ENCODE measurements at regions not wholly inside any gene's neighbourhood (a gene's known extent, or its start where the extent isn't known, plus 50 kb on each side); places are given as distances from the start of the nearest gene placed in this dataset.

- no peak for TF ChIP-seq EZH2 (IDR thresholded peaks at IDR 0.05; ENCODE audit: low read depth, unreplicated experiment)
- no peak for TF ChIP-seq REST (IDR thresholded peaks at IDR 0.05; ENCODE audit: unreplicated experiment)
- TF ChIP-seq CTCF (conservative IDR thresholded peaks at IDR 0.05; ENCODE audit: low read depth in 2 of 2) = no peak
These were observed 692.4 kb downstream of the NLGN4X start for GRCh38 chrX:5536261-5536660.
